HepG2 (cell line): ENCODE measurements at regions not wholly inside any gene's neighbourhood (a gene's known extent, or its start where the extent isn't known, plus 50 kb on each side); places are given as distances from the start of the nearest gene placed in this dataset.

ENCODE experiments used
- HNF4A ChIP-seq: sonication (generic); formaldehyde crosslinking; IDR thresholded peaks from 2 replicates; pipeline ENCODE4 v1.4.0; 2020; ENCODE audit warnings: missing genetic modification reagents
- KLF16 ChIP-seq, 2 experiments: sonication (generic) in 1 of 2; formaldehyde crosslinking in 1 of 2; IDR thresholded peaks; 2 replicates each; pipeline versions ENCODE4 v1.6.1 to v1.8.0; 2016 to 2023; ENCODE audit warnings: missing genetic modification reagents in 2 of 2, missing compliant biosample characterization in 1 of 2
- MAFK ChIP-seq, 2 experiments: IDR thresholded peaks in 1 of 2; conservative IDR thresholded peaks in 1 of 2; 2 replicates each; pipeline ENCODE4 v1.6.1; 2011; ENCODE audit warnings: improper control_type of control experiment in 2 of 2, low read length in 2 of 2
- MEIS1 ChIP-seq: sonication (generic); formaldehyde crosslinking; IDR thresholded peaks from 2 replicates; pipeline ENCODE4 v1.9.0; 2021; ENCODE audit warnings: mild to moderate bottlenecking, missing genetic modification reagents, moderate library complexity, borderline replicate concordance
- POLR2A ChIP-seq, 2 experiments: IDR thresholded peaks; 2 replicates each; pipeline ENCODE4 v1.6.1; 2011; ENCODE audit warnings: low read depth in 2 of 2, low read length in 2 of 2, mild to moderate bottlenecking in 1 of 2, moderate library complexity in 1 of 2; ENCODE audit not compliant: insufficient read depth in 1 of 2
- SPEN ChIP-seq: sonication (generic); formaldehyde crosslinking; IDR thresholded peaks from 2 replicates; pipeline ENCODE4 v1.5.1; 2020; ENCODE audit warnings: low read depth, mild to moderate bottlenecking, missing genetic modification reagents
- ZNF230 ChIP-seq: sonication (generic); formaldehyde crosslinking; IDR thresholded peaks from 2 replicates; pipeline ENCODE4 v1.4.0; 2020; ENCODE audit warnings: mild to moderate bottlenecking, missing genetic modification reagents
- TF ChIP-seq, protein P1 (sequence below): sonication (generic); formaldehyde crosslinking; IDR thresholded peaks from 2 replicates; pipeline ENCODE4 v1.8.1; 2023; ENCODE audit warnings: mild to moderate bottlenecking, missing genetic modification reagents
- TF ChIP-seq, protein P2 (sequence below): sonication (generic); formaldehyde crosslinking; IDR thresholded peaks from 2 replicates; pipeline ENCODE4 v1.4.0; 2020; ENCODE audit warnings: missing genetic modification reagents, low read depth, mild to moderate bottlenecking, borderline replicate concordance

- no peak for TF ChIP-seq HNF4A (CRISPR knock-in tag)
- no peak for TF ChIP-seq POLR2A (IDR thresholded peaks at IDR 0.05; ENCODE audit: insufficient read depth in 1 of 2, low read depth in 2 of 2, low read length in 2 of 2)
- TF ChIP-seq, protein P1, sequence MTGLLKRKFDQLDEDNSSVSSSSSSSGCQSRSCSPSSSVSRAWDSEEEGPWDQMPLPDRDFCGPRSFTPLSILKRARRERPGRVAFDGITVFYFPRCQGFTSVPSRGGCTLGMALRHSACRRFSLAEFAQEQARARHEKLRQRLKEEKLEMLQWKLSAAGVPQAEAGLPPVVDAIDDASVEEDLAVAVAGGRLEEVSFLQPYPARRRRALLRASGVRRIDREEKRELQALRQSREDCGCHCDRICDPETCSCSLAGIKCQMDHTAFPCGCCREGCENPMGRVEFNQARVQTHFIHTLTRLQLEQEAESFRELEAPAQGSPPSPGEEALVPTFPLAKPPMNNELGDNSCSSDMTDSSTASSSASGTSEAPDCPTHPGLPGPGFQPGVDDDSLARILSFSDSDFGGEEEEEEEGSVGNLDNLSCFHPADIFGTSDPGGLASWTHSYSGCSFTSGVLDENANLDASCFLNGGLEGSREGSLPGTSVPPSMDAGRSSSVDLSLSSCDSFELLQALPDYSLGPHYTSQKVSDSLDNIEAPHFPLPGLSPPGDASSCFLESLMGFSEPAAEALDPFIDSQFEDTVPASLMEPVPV (CRISPR knock-in tag), result no peak
- TF ChIP-seq SPEN (CRISPR knock-in tag), result no peak
- TF ChIP-seq, protein P2, sequence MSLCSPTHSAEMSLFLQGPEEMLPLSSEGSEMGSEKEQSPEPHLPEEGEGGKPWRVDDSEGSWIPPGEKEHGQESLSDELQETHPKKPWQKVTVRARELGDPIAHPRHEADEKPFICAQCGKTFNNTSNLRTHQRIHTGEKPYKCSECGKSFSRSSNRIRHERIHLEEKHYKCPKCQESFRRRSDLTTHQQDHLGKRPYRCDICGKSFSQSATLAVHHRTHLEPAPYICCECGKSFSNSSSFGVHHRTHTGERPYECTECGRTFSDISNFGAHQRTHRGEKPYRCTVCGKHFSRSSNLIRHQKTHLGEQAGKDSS (CRISPR knock-in tag), result no peak
- TF ChIP-seq MAFK (conservative IDR thresholded peaks at IDR 0.05 in 1 of 2, IDR thresholded peaks at IDR 0.05 in 1 of 2; ENCODE audit: low read length in 2 of 2), result no peak
- TF ChIP-seq ZNF230 (CRISPR knock-in tag), result no peak
- TF ChIP-seq MEIS1 (CRISPR knock-in tag), result no peak
- no peak for TF ChIP-seq KLF16 (CRISPR knock-in tag; IDR thresholded peaks at IDR 0.05)
Measured at GRCh38 chr5:98713027-98713426, 60.4 kb upstream of the RGMB start.
